GM04504 (cell line): ENCODE measurements at regions not wholly inside any gene's neighbourhood (a gene's known extent, or its start where the extent isn't known, plus 50 kb on each side); places are given as distances from the start of the nearest gene placed in this dataset.
"Not testable (repeated sequence)": the region's sequence is repeated elsewhere in the genome, so short reads cannot be mapped to it uniquely, and the experiment has no call there.

ENCODE experiments used
- DNase-seq: peaks from one replicate; pipeline ENCODE4 v3.0.0-alpha.2; 2012; ENCODE audit warnings: low read depth

GRCh38 chr12:58424735-58425392, 483.5 kb downstream of the ATP23 start:
- DNase-seq = no peak

- DNase-seq = peak; percentile 90
Measured at GRCh38 chr12:58425481-58426392, 484.4 kb downstream of the ATP23 start.

- DNase-seq = not testable (repeated sequence)
Measured at GRCh38 chr12:58426437-58426836, 485.1 kb downstream of the ATP23 start.

DNA sequence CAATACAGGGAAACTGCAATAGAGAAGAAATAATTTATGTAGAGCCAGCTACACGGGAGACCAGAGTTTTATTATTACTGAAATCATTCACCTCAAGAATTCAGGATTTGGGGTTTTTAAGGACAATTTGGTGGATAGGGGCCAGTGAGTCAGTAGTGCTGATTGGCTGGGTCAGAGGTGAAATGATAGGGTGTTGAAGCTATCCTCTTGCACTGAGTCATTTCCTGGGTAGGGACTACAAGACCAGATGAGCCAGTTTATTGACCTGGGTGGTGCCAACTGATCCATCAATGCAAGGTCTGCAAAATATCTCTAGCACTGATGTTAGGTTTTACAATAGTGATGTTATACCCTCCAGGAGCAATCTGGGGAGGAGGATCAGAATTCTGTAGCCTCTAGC, 486.3 kb downstream of the LRIG3 start:
- DNase-seq = no peak

GRCh38 chr12:58434726-58435125, 485.6 kb downstream of the LRIG3 start:
- DNase-seq = no peak

DNA sequence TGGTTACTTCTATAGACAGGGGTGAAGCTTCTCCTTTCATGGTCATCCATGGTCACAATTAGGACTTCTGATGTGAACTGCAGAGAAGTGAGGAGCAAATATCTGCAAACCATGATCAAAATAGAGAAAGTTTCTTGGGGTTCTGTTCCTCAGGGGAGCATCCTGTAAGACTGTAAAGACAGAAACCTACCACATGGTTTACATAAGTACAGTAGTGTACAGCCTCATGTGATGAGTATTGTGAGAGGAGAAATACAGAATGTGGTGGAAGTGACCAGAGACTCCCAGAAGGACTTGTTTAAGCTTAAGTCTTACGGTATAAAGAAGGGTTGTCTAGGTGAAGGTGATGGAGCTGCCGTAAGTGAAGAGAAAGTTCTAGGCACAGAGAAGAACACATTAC, 484.7 kb downstream of the LRIG3 start:
- DNase-seq = no peak

DNA sequence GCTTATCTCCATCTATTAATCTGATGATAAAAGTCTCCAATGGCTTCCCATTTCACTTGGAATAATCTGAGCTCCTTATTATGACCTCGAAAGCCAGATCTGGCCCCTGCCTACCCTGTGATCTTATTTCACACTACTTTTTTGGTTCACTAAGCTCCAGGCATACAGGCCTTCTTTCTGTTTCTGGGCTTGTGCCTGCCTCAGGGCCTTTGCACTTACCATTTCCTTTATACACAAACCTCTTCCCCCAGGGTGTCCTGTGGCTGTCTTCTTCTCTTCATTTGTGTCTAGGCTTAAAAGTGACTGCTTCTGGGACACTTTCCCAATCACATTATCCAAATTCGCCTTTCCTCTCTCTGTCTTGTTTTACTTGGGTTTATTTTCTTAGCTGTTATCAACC, 478.8 kb downstream of the LRIG3 start:
- DNase-seq = no peak

DNA sequence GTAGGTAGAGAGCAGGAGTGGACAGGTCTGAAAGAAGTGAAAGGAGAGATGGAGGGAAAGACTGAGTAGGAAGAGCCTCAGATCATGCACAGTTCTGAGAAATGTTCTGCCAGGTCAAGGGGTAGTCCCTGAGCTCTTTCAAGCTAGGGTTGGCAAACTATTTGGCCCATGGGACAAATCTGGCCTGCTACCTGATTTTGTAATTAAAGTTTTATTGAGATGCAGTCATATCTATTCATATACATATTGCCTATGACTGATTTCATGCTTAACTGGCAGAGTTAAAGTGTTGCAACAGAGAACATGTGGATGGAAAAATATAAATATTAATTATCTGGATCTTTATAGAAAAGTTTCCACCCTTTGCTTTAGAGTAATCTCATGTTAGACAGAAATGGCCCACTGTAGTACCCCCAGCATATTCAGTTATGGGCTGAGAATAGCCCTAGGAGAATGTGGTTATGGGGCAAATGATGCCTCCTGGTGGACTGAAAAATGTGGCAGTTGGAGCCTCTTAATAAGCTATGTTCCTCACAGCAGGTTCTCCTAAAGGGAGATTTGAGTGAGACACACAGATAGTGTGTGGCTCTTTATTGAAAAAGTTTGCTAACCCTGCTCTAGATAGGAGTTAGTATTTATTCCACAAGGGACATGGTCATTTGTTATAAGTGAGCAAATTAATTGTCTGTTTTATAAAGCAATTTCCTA, 476.9 kb downstream of the LRIG3 start:
- no peak for DNase-seq

DNA sequence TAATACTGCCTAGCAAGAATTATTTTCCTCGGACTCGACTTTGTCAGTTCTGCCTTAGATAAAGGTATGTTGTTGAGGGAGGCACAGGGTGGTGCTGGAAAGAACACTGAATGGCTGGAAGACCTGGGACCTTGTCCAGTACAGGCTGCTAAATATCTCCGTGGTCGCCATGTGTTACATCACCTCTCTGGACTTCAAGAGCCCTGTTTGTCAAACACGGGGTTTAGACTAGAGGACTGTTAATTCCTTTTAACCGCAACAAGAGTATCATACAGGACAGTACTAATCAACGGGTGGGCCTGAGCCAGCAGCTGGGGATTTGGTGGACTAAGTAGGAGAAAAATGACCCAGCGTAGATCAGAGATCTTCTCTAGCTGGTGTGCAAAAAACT, 476.3 kb downstream of the LRIG3 start:
- no peak for DNase-seq

- DNase-seq = no peak
Measured at GRCh38 chr12:58450868-58451482, 469.3 kb downstream of the LRIG3 start.

DNA sequence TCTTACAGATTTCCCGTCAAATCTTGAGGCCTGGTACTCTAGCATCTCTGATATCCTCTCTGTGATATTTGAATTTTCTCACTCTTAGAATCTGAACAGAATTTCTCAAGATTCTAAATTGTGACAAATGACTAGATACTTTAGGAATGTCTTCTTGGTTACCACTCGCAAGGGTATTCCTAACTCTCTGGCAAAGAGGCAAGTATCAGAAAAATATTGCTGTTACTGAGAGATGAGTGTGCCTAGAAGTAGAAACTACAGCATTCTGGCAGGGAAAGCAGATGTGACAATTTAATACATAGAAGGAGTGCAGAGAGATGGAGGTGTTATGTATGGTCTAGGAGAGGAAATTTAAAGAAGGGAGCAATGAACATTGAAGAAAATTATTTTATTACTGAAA, 467.8 kb downstream of the LRIG3 start:
- DNase-seq = peak; percentile 40

DNA sequence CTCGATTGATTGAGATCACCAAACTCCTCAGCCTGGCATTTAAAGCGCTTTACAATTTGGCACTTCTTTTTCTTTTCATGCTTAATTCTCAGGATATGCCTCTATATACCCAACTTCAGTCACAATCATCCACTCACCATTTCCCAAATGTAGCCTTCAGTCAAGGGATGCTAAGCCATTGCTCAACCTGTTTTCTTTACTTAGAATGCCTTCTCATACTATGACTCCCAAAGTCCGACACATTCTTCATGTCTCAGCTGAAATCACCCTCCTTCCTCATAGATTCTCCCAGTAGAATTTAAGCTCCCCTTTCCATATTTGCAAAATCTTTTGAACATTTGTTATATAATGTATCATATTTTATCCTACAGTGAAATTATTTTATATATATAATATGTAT, 467.0 kb downstream of the LRIG3 start:
- no peak for DNase-seq

- no peak for DNase-seq
Measured at GRCh38 chr12:58455136-58455535, 465.2 kb downstream of the LRIG3 start.

GRCh38 chr12:58458102-58458501, 462.2 kb downstream of the LRIG3 start:
- no peak for DNase-seq

DNA sequence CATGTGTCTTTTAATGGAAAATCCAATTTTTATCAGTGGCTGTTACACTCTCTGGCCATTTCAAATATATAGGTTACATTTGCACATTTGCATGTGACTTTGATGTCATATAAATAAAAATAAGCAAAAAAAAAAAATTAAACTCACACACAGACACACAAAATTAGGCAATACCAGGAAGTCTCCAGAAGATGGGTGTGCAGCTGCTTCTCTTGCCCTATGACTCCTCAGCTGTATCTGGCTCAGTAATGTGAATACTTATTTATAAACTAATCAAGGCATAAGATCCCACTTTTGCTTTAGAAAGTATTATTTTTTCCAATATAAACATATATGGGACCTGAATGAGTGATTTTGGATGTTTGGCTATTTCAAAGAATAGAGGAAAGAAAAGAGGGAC, 461.1 kb downstream of the LRIG3 start:
- DNase-seq = no peak

DNA sequence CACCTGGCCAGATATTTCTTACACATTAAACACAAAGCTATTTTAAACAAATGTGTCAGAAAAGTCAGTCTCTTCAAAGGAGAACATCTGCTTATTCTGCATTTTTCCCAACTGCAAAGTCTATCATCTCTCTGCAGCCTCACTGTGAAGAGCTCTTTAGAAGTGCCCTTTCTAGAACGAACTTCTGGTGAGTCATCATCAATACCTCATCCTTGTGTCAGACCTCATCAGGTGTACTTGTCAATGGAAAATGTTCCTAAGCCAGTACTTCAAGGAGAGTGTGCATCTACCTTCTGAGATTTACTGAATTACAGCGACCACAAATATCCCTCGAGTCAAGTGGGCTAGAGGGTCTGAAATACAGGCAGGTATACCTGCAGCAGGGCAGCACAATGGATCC, 457.3 kb downstream of the LRIG3 start:
- no peak for DNase-seq

DNA sequence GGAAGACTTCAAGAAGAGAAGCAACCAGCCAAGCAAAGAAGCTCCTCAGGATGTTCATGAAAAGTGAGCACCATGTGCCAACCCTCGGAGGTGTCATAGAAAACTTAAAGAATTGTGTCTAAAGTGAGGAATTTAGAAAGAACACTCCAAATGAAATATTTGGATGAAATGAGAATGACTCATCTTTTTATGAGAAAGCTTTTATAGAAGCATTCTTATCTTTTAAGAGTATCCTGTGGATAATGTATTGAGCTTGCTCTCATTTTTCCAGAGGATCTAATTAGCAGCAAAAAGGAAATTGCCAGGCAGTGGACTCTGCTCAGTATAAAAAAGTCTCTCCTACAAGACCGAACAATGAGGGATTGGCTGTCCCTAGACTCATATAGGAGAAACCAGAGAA, 454.9 kb downstream of the LRIG3 start:
- DNase-seq = no peak

- DNase-seq = no peak
Measured at GRCh38 chr12:58470266-58471010, 449.9 kb downstream of the LRIG3 start.

GRCh38 chr12:58479401-58479800, 440.9 kb downstream of the LRIG3 start:
- no peak for DNase-seq

DNA sequence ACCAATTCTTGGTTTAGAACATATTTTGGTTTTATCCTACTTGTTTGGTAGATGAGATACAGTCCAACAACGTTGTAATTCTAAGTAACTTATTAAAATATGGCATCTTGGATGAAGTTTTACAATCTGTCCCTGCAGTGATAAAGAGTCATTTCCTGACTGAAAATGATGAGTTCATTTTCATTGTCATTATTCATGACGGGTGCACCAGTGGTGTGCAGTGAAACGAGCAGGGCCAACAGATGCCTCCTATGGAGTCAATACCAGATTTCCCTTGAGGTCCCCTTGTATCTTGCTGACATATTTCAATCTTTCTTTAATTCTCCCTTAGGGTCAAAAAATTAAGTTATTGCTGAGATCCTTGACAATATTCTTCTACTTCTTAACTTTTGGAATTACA, 438.5 kb downstream of the LRIG3 start:
- DNase-seq = no peak

DNA sequence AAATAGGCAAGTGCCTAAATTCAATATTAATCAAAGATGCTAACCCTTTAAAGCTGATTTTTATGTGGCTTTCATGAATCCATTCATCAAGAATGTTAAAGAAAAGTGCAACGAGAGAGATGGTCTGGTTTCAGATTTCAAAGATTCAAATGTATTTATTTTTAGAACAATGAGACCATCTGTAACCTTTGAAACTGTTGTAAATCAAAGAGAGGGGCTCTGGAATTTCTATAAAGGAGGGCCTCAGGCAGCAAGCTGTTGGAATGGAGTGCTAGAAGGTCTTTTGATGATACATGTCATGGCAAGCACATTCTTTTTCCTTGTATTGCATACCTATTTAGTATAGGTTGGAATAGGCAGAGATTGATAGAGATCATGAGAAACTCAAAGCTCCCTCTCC, 433.0 kb downstream of the LRIG3 start:
- DNase-seq = no peak

- peak; percentile 63 for DNase-seq
Measured at GRCh38 chr12:58487678-58488161, 432.6 kb downstream of the LRIG3 start.
